GM12872 (cell line): ENCODE measurements at regions not wholly inside any gene's neighbourhood (a gene's known extent, or its start where the extent isn't known, plus 50 kb on each side); places are given as distances from the start of the nearest gene placed in this dataset.

Source experiments
- CTCF ChIP-seq: IDR thresholded peaks from 3 replicates; pipeline ENCODE4 v1.5.1; 2011; ENCODE audit warnings: low read depth, mild to moderate bottlenecking, low read length, moderate library complexity; ENCODE audit not compliant: insufficient read depth

- no peak for TF ChIP-seq CTCF
Measured at GRCh38 chr5:92329759-92330158, 946.6 kb upstream of the ARRDC3 start.

- TF ChIP-seq CTCF: no peak
Measured at GRCh38 chr5:92328584-92329259, 945.6 kb upstream of the ARRDC3 start.

GRCh38 chr5:92320446-92320845, 937.3 kb upstream of the ARRDC3 start:
- TF ChIP-seq CTCF: no peak

- no peak for TF ChIP-seq CTCF
Measured at GRCh38 chr5:92313385-92313784, 930.3 kb upstream of the ARRDC3 start.

GRCh38 chr5:92309336-92309991, 926.3 kb upstream of the ARRDC3 start:
- no peak for TF ChIP-seq CTCF

- no peak for TF ChIP-seq CTCF
Measured at GRCh38 chr5:92308679-92309078, 925.6 kb upstream of the ARRDC3 start.

- TF ChIP-seq CTCF: no peak
Measured at GRCh38 chr5:92283521-92283920, 900.4 kb upstream of the ARRDC3 start.
